H9 (cell line): ENCODE measurements at regions not wholly inside any gene's neighbourhood (a gene's known extent, or its start where the extent isn't known, plus 50 kb on each side); places are given as distances from the start of the nearest gene placed in this dataset.

Source experiments
- DNase-seq: peaks from one replicate; pipeline ENCODE4 v3.0.0-alpha.2; 2017
- H2AFZ ChIP-seq: one replicate; pipeline ENCODE4 v1.6.1; 2013; ENCODE audit warnings: mild to moderate bottlenecking, low read length, control low read depth, moderate library complexity
- H2AK5ac ChIP-seq: 2 replicates; pipeline ENCODE4 v1.6.1; 2013; ENCODE audit warnings: low read length, control low read depth, mixed read lengths; ENCODE audit not compliant: insufficient read length
- H2BK120ac ChIP-seq: one replicate; pipeline ENCODE4 v1.6.1; 2013; ENCODE audit warnings: low read depth, mild to moderate bottlenecking, low read length, control low read depth, inconsistent platforms; ENCODE audit not compliant: poor library complexity, severe bottlenecking
- H2BK12ac ChIP-seq: 2 replicates; pipeline ENCODE4 v1.6.1; 2013; ENCODE audit warnings: low read length, control low read depth, mixed read lengths, low read depth; ENCODE audit not compliant: insufficient read length
- H2BK15ac ChIP-seq: 2 replicates; pipeline ENCODE4 v1.6.1; 2013; ENCODE audit warnings: low read depth, low read length, control low read depth
- H2BK20ac ChIP-seq: one replicate; pipeline ENCODE4 v1.6.1; 2013; ENCODE audit warnings: low read depth, mild to moderate bottlenecking, low read length, control low read depth, inconsistent platforms; ENCODE audit not compliant: poor library complexity, severe bottlenecking
- H2BK5ac ChIP-seq: 2 replicates; pipeline ENCODE4 v1.6.1; 2013; ENCODE audit warnings: low read length, control low read depth, mixed read lengths; ENCODE audit not compliant: insufficient read length
- H3K14ac ChIP-seq: 2 replicates; pipeline ENCODE4 v1.6.1; 2013; ENCODE audit warnings: low read length, control low read depth; ENCODE audit not compliant: insufficient read depth
- H3K18ac ChIP-seq: 2 replicates; pipeline ENCODE4 v1.6.1; 2013; ENCODE audit warnings: low read depth, mild to moderate bottlenecking, mixed read lengths, low read length, control low read depth; ENCODE audit not compliant: insufficient read length
- H3K23ac ChIP-seq: 2 replicates; pipeline ENCODE4 v1.6.1; 2013; ENCODE audit warnings: low read length, control low read depth, mixed read lengths, low read depth; ENCODE audit not compliant: insufficient read length
- H3K23me2 ChIP-seq: 2 replicates; pipeline ENCODE4 v1.6.1; 2013; ENCODE audit warnings: low read depth, mild to moderate bottlenecking, mixed read lengths, low read length, control low read depth; ENCODE audit not compliant: insufficient read length, poor library complexity, severe bottlenecking
- H3K27ac ChIP-seq: 2 replicates; pipeline ENCODE4 v1.5.1; 2013; ENCODE audit warnings: low read length, control low read depth, mixed read lengths, low read depth; ENCODE audit not compliant: insufficient read length
- H3K27me3 ChIP-seq: 2 replicates; pipeline ENCODE4 v1.6.1; 2013; ENCODE audit warnings: low read length, control low read depth, inconsistent platforms; ENCODE audit not compliant: insufficient read depth
- H3K4ac ChIP-seq: 2 replicates; pipeline ENCODE4 v1.6.1; 2013; ENCODE audit warnings: low read depth, mild to moderate bottlenecking, control low read depth, inconsistent platforms, low read length, moderate library complexity
- H3K4me1 ChIP-seq: 2 replicates; pipeline ENCODE4 v1.6.1; 2013; ENCODE audit warnings: low read length, control low read depth, inconsistent platforms; ENCODE audit not compliant: insufficient read depth
- H3K4me2 ChIP-seq: 2 replicates; pipeline ENCODE4 v1.6.1; 2013; ENCODE audit warnings: low read length, control low read depth, mixed read lengths; ENCODE audit not compliant: insufficient read length, insufficient read depth
- H3K56ac ChIP-seq: 2 replicates; pipeline ENCODE4 v1.6.1; 2013; ENCODE audit warnings: low read depth, mild to moderate bottlenecking, mixed read lengths, low read length, control low read depth; ENCODE audit not compliant: insufficient read length
- H3K79me1 ChIP-seq: 2 replicates; pipeline ENCODE4 v1.6.1; 2013; ENCODE audit warnings: low read depth, mild to moderate bottlenecking, moderate library complexity, low read length, control low read depth, inconsistent platforms; ENCODE audit not compliant: insufficient read depth, poor library complexity, severe bottlenecking
- H3K79me2 ChIP-seq: 2 replicates; pipeline ENCODE4 v1.6.1; 2013; ENCODE audit warnings: low read length, control low read depth, inconsistent platforms; ENCODE audit not compliant: insufficient read depth
- H3K9ac ChIP-seq: 2 replicates; pipeline ENCODE4 v1.6.1; 2013; ENCODE audit warnings: low read length, control low read depth, mixed read lengths; ENCODE audit not compliant: insufficient read length; ENCODE audit errors: extremely low read depth
- H3K9me3 ChIP-seq: one replicate; pipeline ENCODE4 v1.6.1; 2013; ENCODE audit warnings: low read depth, low read length, inconsistent platforms; ENCODE audit not compliant: control insufficient read depth
- H3T11ph ChIP-seq: one replicate; pipeline ENCODE4 v1.6.1; 2013; ENCODE audit warnings: mild to moderate bottlenecking, low read length, control low read depth, inconsistent platforms
- H4K20me1 ChIP-seq: one replicate; pipeline ENCODE4 v1.6.1; 2013; ENCODE audit not compliant: control insufficient read depth, insufficient read length, insufficient read depth
- H4K5ac ChIP-seq: 2 replicates; pipeline ENCODE4 v1.6.1; 2013; ENCODE audit warnings: low read depth, mild to moderate bottlenecking, mixed read lengths, low read length, control low read depth; ENCODE audit not compliant: insufficient read length
- H4K8ac ChIP-seq: replicated peaks from 2 replicates; pipeline ENCODE4 v1.6.1; 2013; ENCODE audit warnings: low read length, control low read depth, mixed read lengths, low read depth; ENCODE audit not compliant: insufficient read length
- H4K91ac ChIP-seq: 2 replicates; pipeline ENCODE4 v1.6.1; 2013; ENCODE audit warnings: low read depth, mild to moderate bottlenecking, moderate library complexity, mixed read lengths, low read length, control low read depth; ENCODE audit not compliant: insufficient read length
- H3K27ac Mint-ChIP-seq, 3 experiments: 2 replicates in 2 of 3; 3 replicates in 1 of 3; pipeline ENCODE4 v1.8.0; 2020 to 2021; ENCODE audit warnings: mixed read lengths in 3 of 3, mild to moderate bottlenecking in 1 of 3, moderate library complexity in 1 of 3
- H3K27me3 Mint-ChIP-seq: 2 replicates; pipeline ENCODE4 v1.8.0; 2021; ENCODE audit warnings: low read depth, mild to moderate bottlenecking, moderate library complexity, mixed read lengths
- H3K36me3 Mint-ChIP-seq, 3 experiments: 2 replicates in 2 of 3; 3 replicates in 1 of 3; pipeline ENCODE4 v1.8.0; 2020 to 2021; ENCODE audit warnings: low read depth in 3 of 3, mixed read lengths in 3 of 3; ENCODE audit not compliant: insufficient read depth in 1 of 3
- H3K4me1 Mint-ChIP-seq, 2 experiments: 2 replicates each; pipeline ENCODE4 v1.8.0; 2020; ENCODE audit warnings: mixed read lengths in 2 of 2
- H3K4me3 Mint-ChIP-seq, 2 experiments: 2 replicates in 1 of 2; 3 replicates in 1 of 2; pipeline ENCODE4 v1.8.0; 2020 to 2021; ENCODE audit warnings: mild to moderate bottlenecking in 2 of 2, mixed read lengths in 2 of 2, moderate library complexity in 1 of 2
- H3K9me3 Mint-ChIP-seq, 2 experiments: 2 replicates in 1 of 2; 3 replicates in 1 of 2; pipeline ENCODE4 v1.8.0; 2020; ENCODE audit warnings: mild to moderate bottlenecking in 2 of 2, mixed read lengths in 2 of 2, moderate library complexity in 1 of 2
- WGBS: extraction: QIAGEN DNeasy Blood & Tissue Kit; methylation state at CpG from one replicate; pipeline ENCODE4 v1.1.7; 2013; ENCODE audit warnings: missing lambda C conversion rate, low lambda C conversion rate, mixed read lengths; ENCODE audit not compliant: insufficient read length; ENCODE audit errors: extremely low coverage; 5-methylcytosine and 5-hydroxymethylcytosine counted together
- TF ChIP-seq, protein P1 (sequence below): fragments of 200-600 bp; sonication (generic); conservative IDR thresholded peaks from 3 replicates; pipeline ENCODE4 v1.8.0; 2021; ENCODE audit warnings: antibody characterized with exemption, mild to moderate bottlenecking

DNA sequence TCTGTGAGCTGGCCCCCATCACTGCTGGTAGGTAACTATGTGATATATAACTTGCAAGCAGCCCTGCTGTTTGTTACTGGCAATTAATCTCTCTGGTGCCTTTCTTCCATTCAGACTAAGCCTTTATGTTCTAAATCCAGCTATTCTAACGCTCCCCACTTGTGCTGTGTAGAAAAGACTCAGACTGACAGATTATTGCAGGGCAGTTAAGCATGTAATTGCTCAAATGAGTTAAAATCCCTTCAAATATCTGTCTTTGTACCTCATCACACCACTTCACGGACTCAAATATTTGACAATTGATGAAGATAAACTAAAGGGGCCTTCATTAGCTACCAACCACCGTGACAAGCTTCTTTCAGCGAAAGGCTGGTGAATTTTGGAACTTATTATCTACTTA, 416.2 kb downstream of the NR2F2 start:
- Histone ChIP-seq H2AFZ (no peak overlapping the region), H2BK5ac (no peak overlapping the region), H2BK120ac (no peak overlapping the region), H3K4me2 (no peak overlapping the region), H2BK15ac (no peak overlapping the region), H4K91ac (no peak overlapping the region), H2BK12ac (no peak overlapping the region), H2BK20ac (no peak overlapping the region), H3K14ac (no peak overlapping the region), H4K5ac (no peak overlapping the region), H3K23me2 (no peaks in the 10 kb centered on the region), H4K8ac (no peak overlapping the region), H2AK5ac (no peak overlapping the region), H3K27me3 (no peaks in the 10 kb centered on the region), H3K79me1 (no peaks in the 10 kb centered on the region), H4K20me1 (no peaks in the 10 kb centered on the region), H3T11ph (no peak overlapping the region), H3K79me2 (no peaks in the 10 kb centered on the region), H3K9me3 (no peaks in the 10 kb centered on the region), H3K4me1 (no peaks in the 10 kb centered on the region), H3K9ac (no peak overlapping the region), H3K4ac (no peak overlapping the region), H3K56ac (no peak overlapping the region), H3K27ac (no peak overlapping the region), H3K18ac (no peak overlapping the region), H3K23ac (no peak overlapping the region)
- no peaks in the 10 kb centered on the region for H3K27me3 Mint-ChIP-seq
- H3K9me3 Mint-ChIP-seq: no peaks in the 10 kb centered on the region
- H3K27ac Mint-ChIP-seq: no peak overlapping the region
- H3K4me1 Mint-ChIP-seq: no peaks in the 10 kb centered on the region
- no peak for DNase-seq
- no peaks in the 10 kb centered on the region for H3K36me3 Mint-ChIP-seq
- TF ChIP-seq, protein P1, sequence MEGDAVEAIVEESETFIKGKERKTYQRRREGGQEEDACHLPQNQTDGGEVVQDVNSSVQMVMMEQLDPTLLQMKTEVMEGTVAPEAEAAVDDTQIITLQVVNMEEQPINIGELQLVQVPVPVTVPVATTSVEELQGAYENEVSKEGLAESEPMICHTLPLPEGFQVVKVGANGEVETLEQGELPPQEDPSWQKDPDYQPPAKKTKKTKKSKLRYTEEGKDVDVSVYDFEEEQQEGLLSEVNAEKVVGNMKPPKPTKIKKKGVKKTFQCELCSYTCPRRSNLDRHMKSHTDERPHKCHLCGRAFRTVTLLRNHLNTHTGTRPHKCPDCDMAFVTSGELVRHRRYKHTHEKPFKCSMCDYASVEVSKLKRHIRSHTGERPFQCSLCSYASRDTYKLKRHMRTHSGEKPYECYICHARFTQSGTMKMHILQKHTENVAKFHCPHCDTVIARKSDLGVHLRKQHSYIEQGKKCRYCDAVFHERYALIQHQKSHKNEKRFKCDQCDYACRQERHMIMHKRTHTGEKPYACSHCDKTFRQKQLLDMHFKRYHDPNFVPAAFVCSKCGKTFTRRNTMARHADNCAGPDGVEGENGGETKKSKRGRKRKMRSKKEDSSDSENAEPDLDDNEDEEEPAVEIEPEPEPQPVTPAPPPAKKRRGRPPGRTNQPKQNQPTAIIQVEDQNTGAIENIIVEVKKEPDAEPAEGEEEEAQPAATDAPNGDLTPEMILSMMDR: no peak
- no CpG with 5 or more reads among the region's 4 CpGs for WGBS
- no peak overlapping the region for H3K4me3 Mint-ChIP-seq
